ENCODE measurements at regions not wholly inside any gene's neighbourhood (a gene's known extent, or its start where the extent isn't known, plus 50 kb on each side); places are given as distances from the start of the nearest gene placed in this dataset.

- Histone ChIP-seq H3K79me2 (ENCODE audit: insufficient read depth, low read length) (no peaks in the 10 kb centered on the region), H3K9ac (ENCODE audit: low read depth, low read length, poor library complexity, severe bottlenecking) (no peak overlapping the region), H3F3A (ENCODE audit: low read depth) (no peaks in the 10 kb centered on the region), H3K4me1 (ENCODE audit: insufficient read depth, low read length, poor library complexity, severe bottlenecking) (no peaks in the 10 kb centered on the region), H2AFZ (ENCODE audit: low read length) (no peak overlapping the region), H4K20me1 (ENCODE audit: insufficient read depth, low read length, poor library complexity, severe bottlenecking) (no peaks in the 10 kb centered on the region), H3K4me3 (ENCODE audit: low read length, poor library complexity, severe bottlenecking) (no peak overlapping the region), H3K27me3 (ENCODE audit: insufficient read depth, low read length, poor library complexity, severe bottlenecking) (no peaks in the 10 kb centered on the region), H3K36me3 (ENCODE audit: insufficient read depth, low read length) (no peaks in the 10 kb centered on the region), H3K4me2 (ENCODE audit: low read depth, low read length, poor library complexity, severe bottlenecking) (no peak overlapping the region), H3K9me2 (replicated peaks; ENCODE audit: low read depth, low read length) (no peaks in the 10 kb centered on the region), H3K9me3 (ENCODE audit: insufficient read depth, low read depth, low read length) (no peaks in the 10 kb centered on the region)
- TF ChIP-seq CTCF (conservative IDR thresholded peaks at IDR 0.05; ENCODE audit: low read length): no peak
- no peak for TF ChIP-seq EZH2phosphoT487 (IDR thresholded peaks at IDR 0.05; ENCODE audit: borderline replicate concordance)
Observed at GRCh38 chr3:197366301-197367044, 68.1 kb upstream of the DLG1 start.

- Histone ChIP-seq H3K9ac (ENCODE audit: low read depth, low read length, poor library complexity, severe bottlenecking) (no peak overlapping the region), H4K20me1 (ENCODE audit: insufficient read depth, low read length, poor library complexity, severe bottlenecking) (no peaks in the 10 kb centered on the region), H3K27me3 (ENCODE audit: insufficient read depth, low read length, poor library complexity, severe bottlenecking) (no peaks in the 10 kb centered on the region), H3F3A (ENCODE audit: low read depth) (no peaks in the 10 kb centered on the region), H3K9me3 (ENCODE audit: insufficient read depth, low read depth, low read length) (no peaks in the 10 kb centered on the region), H2AFZ (ENCODE audit: low read length) (no peak overlapping the region), H3K79me2 (ENCODE audit: insufficient read depth, low read length) (no peaks in the 10 kb centered on the region), H3K36me3 (ENCODE audit: insufficient read depth, low read length) (no peaks in the 10 kb centered on the region), H3K4me3 (ENCODE audit: low read length, poor library complexity, severe bottlenecking) (no peak overlapping the region), H3K9me2 (replicated peaks; ENCODE audit: low read depth, low read length) (no peaks in the 10 kb centered on the region), H3K4me2 (ENCODE audit: low read depth, low read length, poor library complexity, severe bottlenecking) (no peak overlapping the region), H3K4me1 (ENCODE audit: insufficient read depth, low read length, poor library complexity, severe bottlenecking) (no peaks in the 10 kb centered on the region)
- TF ChIP-seq EZH2phosphoT487 (IDR thresholded peaks at IDR 0.05; ENCODE audit: borderline replicate concordance) (no peak), CTCF (conservative IDR thresholded peaks at IDR 0.05; ENCODE audit: low read length) (no peak)
Observed at GRCh38 chr3:197365586-197365985, 67.2 kb upstream of the DLG1 start.

GRCh38 chr3:197364410-197365071 is 66.1 kb upstream of the DLG1 start:
- no peak overlapping the region for H3K9ac ChIP-seq (ENCODE audit: low read depth, low read length, poor library complexity, severe bottlenecking)
- H2AFZ ChIP-seq (ENCODE audit: low read length): no peak overlapping the region

More at GRCh38 chr3:197364410-197365071, 66.1 kb upstream of the DLG1 start:
- H3K4me1 ChIP-seq (ENCODE audit: insufficient read depth, low read length, poor library complexity, severe bottlenecking): no peaks in the 10 kb centered on the region
- no peaks in the 10 kb centered on the region for H3K9me2 ChIP-seq (replicated peaks; ENCODE audit: low read depth, low read length)
- H3K4me3 ChIP-seq (ENCODE audit: low read length, poor library complexity, severe bottlenecking): no peak overlapping the region
- no peak for TF ChIP-seq CTCF (conservative IDR thresholded peaks at IDR 0.05; ENCODE audit: low read length)
- no peak for TF ChIP-seq EZH2phosphoT487 (IDR thresholded peaks at IDR 0.05; ENCODE audit: borderline replicate concordance)
- H3K4me2 ChIP-seq (ENCODE audit: low read depth, low read length, poor library complexity, severe bottlenecking): no peak overlapping the region
- H3K27me3 ChIP-seq (ENCODE audit: insufficient read depth, low read length, poor library complexity, severe bottlenecking): no peaks in the 10 kb centered on the region
- H3K36me3 ChIP-seq (ENCODE audit: insufficient read depth, low read length): no peaks in the 10 kb centered on the region
- H3K79me2 ChIP-seq (ENCODE audit: insufficient read depth, low read length): no peaks in the 10 kb centered on the region
- H3F3A ChIP-seq (ENCODE audit: low read depth): no peaks in the 10 kb centered on the region
- H3K9me3 ChIP-seq (ENCODE audit: insufficient read depth, low read depth, low read length): no peaks in the 10 kb centered on the region
- H4K20me1 ChIP-seq (ENCODE audit: insufficient read depth, low read length, poor library complexity, severe bottlenecking): no peaks in the 10 kb centered on the region

All from Loucy (cell line).